AG04449 (cell line): ENCODE measurements at regions not wholly inside any gene's neighbourhood (a gene's known extent, or its start where the extent isn't known, plus 50 kb on each side); places are given as distances from the start of the nearest gene placed in this dataset.

Experiments used
- CTCF ChIA-PET: fragments of 350-600 bp; formaldehyde crosslinking; extraction: SDS; loops from one replicate; lab custom pipeline; 2021; ENCODE audit warnings: antibody characterized with exemption; lab: Yijun Ruan, JAX
- POLR2A ChIA-PET: fragments of 400-600, 350-600 bp; formaldehyde crosslinking; extraction: SDS; loops from one replicate; lab custom pipeline; 2020; ENCODE audit warnings: antibody characterized with exemption, inconsistent platforms; lab: Yijun Ruan, JAX
- DNase-seq: peaks from one replicate; pipeline ENCODE4 v3.0.0-alpha.2; 2010; ENCODE audit warnings: low read depth, low spot score
- H3K4me3 ChIP-seq: 2 replicates; pipeline ENCODE4 v1.5.1; 2011; ENCODE audit warnings: low read depth, mild to moderate bottlenecking, control low read depth, low read length
- TF ChIP-seq, protein P1 (sequence below): IDR thresholded peaks from one replicate; pipeline ENCODE4 v1.5.1; 2011; ENCODE audit warnings: mild to moderate bottlenecking, moderate library complexity, low read length, control low read depth, inconsistent platforms; ENCODE audit not compliant: insufficient read depth; ENCODE audit errors: missing control alignments

DNA sequence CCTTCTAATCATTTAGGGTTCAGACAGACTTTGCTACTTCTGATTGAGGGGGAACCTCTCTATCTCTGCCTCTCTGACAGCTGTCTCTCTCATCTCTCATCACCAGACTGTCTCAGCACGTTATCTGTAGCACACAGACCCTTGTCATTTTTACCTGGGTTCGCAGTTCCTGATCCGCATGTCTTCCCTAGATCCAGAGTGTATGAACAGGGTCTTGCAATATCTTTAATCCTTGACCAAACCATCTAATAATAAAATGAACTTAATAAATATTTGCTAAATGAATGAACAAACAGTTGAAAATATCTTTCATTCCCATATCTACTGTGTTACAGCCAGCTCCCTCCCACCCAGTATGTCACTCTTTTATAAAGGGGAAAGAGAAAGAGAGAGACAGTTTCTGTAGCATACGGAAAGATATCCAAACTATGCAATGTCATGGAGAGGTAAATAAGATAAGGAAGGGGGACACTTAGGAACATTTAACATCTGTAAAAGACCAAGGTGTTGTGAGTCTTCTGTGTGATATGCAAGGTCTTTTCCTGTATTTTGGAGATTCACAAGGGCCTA is 507.6 kb downstream of the SUCLG1 start:
- no peak overlapping the region for H3K4me3 ChIP-seq
- DNase-seq, result no peak
- POLR2A ChIA-PET, result no interaction called here
- CTCF ChIA-PET, result no interaction called here
- TF ChIP-seq, protein P1, sequence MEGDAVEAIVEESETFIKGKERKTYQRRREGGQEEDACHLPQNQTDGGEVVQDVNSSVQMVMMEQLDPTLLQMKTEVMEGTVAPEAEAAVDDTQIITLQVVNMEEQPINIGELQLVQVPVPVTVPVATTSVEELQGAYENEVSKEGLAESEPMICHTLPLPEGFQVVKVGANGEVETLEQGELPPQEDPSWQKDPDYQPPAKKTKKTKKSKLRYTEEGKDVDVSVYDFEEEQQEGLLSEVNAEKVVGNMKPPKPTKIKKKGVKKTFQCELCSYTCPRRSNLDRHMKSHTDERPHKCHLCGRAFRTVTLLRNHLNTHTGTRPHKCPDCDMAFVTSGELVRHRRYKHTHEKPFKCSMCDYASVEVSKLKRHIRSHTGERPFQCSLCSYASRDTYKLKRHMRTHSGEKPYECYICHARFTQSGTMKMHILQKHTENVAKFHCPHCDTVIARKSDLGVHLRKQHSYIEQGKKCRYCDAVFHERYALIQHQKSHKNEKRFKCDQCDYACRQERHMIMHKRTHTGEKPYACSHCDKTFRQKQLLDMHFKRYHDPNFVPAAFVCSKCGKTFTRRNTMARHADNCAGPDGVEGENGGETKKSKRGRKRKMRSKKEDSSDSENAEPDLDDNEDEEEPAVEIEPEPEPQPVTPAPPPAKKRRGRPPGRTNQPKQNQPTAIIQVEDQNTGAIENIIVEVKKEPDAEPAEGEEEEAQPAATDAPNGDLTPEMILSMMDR, result no peak

DNA sequence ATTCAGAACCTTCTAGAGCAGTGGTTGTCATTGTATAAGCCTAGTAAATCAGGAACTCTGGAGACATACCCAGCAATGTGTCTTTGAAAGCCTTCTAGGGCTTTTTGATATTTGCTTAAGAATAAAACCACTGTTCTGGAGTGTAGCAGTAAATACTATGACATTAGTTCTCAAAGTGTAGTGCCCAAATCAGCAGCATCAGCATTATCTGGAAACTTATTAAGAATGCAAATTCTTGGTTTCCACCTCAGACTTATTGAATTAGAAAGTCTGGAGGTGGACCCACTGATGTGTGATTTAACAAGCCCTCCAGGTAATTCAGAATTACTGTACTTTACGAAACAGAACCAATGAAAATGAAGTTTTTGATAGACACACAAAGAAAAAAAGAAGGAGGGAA is 509.7 kb downstream of the SUCLG1 start:
- CTCF ChIA-PET, result no interaction called here
- no peak overlapping the region for H3K4me3 ChIP-seq
- TF ChIP-seq, protein P1, result no peak
- POLR2A ChIA-PET, result no interaction called here
- DNase-seq, result no peak

DNA sequence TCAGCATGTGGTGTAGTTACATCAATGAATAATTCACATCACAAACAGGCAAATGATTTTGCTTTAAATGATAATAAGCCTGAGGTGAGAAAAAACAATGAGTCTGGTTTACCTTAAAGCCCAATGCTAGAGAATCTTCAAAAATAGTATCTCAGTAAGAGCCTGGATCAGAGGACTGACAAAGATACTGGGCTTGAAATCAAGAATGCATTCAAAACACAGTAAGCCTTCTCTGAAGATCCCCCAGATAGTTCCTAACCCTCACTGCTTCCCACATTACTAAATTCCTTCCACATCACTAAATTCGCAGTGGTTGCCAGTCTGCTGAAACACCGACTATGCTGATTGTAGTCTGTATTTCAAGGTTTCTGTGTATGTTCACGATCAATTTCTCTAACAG is 514.9 kb downstream of the SUCLG1 start:
- no peak for DNase-seq
- TF ChIP-seq, protein P1, result no peak
- ChIA-PET CTCF (no interaction called here), POLR2A (no interaction called here)
- H3K4me3 ChIP-seq, result no peak overlapping the region

DNA sequence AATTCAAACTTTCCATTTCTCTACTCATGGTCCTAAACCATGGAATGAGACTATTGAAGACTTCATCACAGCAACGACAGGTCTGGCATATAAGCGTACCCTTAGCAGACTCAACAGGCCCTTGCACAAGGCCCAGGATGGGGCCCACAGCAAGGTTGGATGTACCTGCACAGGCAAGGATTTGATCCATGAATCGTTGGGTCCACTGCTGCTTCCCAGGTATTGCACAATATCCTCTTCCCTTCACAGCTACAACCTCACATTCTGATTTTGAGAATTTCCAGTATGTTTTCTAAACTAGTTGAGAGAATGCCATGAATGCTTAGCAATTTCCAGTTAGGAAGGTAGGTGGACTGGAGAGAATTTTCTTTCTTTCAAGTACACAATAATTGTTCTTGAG is 515.8 kb downstream of the SUCLG1 start:
- no peak for DNase-seq
- H3K4me3 ChIP-seq, result no peak overlapping the region
- ChIA-PET POLR2A (no interaction called here), CTCF (no interaction called here)
- TF ChIP-seq, protein P1, result no peak

DNA sequence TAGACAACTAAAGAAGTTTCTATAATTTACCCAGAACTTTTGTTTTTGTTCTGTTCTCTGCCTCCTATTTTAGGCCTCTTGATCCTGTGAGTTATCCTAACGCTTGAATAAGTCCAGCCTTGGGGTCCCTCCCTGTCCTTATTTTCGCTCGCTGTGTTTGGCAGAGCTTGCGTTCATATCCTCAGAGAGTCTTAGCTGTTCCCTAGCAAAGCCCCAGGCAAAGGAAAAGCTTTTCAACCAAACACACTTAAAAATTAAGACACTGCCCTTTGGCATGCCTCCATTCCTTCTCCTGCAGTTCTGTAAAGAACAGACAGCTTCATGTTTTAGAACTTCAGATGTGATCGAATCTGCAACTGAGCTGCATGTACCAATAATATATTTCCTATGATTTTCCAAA is 517.2 kb downstream of the SUCLG1 start:
- TF ChIP-seq, protein P1, result no peak
- POLR2A ChIA-PET, result no interaction called here
- no peak overlapping the region for H3K4me3 ChIP-seq
- no peak for DNase-seq
- CTCF ChIA-PET, result no interaction called here

DNA sequence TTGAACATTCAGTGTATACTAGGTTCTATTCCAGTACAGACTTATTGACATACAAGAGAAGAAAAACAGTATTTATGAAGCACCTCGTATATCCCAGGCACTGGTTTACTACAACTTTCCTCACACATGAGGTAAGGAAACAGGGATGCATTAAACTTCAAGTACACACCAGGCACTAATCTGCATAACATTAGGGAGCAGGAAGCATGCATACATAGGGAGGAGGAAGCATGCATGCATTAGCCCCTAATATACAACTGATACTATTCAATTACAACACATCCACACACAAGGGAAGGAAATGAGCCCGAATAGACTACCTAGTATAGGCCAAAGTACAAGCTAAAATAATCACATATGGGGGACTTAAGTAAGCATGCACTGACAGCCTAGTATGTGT is 525.3 kb downstream of the SUCLG1 start:
- ChIA-PET POLR2A (no interaction called here), CTCF (no interaction called here)
- no peak overlapping the region for H3K4me3 ChIP-seq
- TF ChIP-seq, protein P1, result no peak
- DNase-seq, result no peak
